ENCODE measurements at regions not wholly inside any gene's neighbourhood (a gene's known extent, or its start where the extent isn't known, plus 50 kb on each side); places are given as distances from the start of the nearest gene placed in this dataset.

- CTCF ChIA-PET: interaction anchor here (0.7 to 1.9 kb wide), 5 partner anchors 233 to 660 kb away, joined by 3 to 12 read pairs (median 4); no protein-coding TSS in a partner anchor
- intact Hi-C loops (cut with micrococcal nuclease; ENCODE audit: unreplicated experiment): loop anchor here (5.0 to 10.0 kb wide), 2 partner anchors 127 to 441 kb away; no protein-coding TSS in a partner anchor
- POLR2A ChIA-PET (ENCODE audit: low non-redundant PET): no interaction called here
Observed at GRCh38 chr16:11408216-11408615, 63.0 kb downstream of the RMI2 start.

GRCh38 chr16:11409398-11409797, 64.1 kb downstream of the RMI2 start:
- no TSS peak for BruUV-seq (replicated peaks)
- intact Hi-C loops (cut with micrococcal nuclease; ENCODE audit: unreplicated experiment): loop anchor here (5.0 to 10.0 kb wide), 2 partner anchors 125 to 442 kb away; no protein-coding TSS in a partner anchor
- peaks cover 19% of the 10 kb centered on the region for H3K4me1 ChIP-seq (ENCODE audit: insufficient read depth, low read length, poor library complexity, severe bottlenecking)
- ChIA-PET POLR2A (ENCODE audit: low non-redundant PET) (no interaction called here), CTCF (no interaction called here)
- no peak overlapping the region for H3K4me3 ChIP-seq (ENCODE audit: low read depth, low read length, poor library complexity, severe bottlenecking)
- peak; percentile 31 for DNase-seq (ENCODE audit: low spot score)
- H3K36me3 ChIP-seq (ENCODE audit: insufficient read depth, low read length, poor library complexity, severe bottlenecking): no peaks in the 10 kb centered on the region
- H3K27ac ChIP-seq (ENCODE audit: low read depth, low read length, poor library complexity, severe bottlenecking): peak overlapping the region; percentile 54
- no peaks in the 10 kb centered on the region for H3K27me3 ChIP-seq (replicated peaks; ENCODE audit: insufficient read depth, low read depth, low read length, poor library complexity)
- H3K9me3 ChIP-seq (ENCODE audit: low read depth, low read length, poor library complexity, severe bottlenecking): no peaks in the 10 kb centered on the region
- TF ChIP-seq EZH2 (IDR thresholded peaks at IDR 0.05; ENCODE audit: borderline replicate concordance, low read depth, low read length, poor library complexity, severe bottlenecking): no peak
- TF ChIP-seq, protein P1, sequence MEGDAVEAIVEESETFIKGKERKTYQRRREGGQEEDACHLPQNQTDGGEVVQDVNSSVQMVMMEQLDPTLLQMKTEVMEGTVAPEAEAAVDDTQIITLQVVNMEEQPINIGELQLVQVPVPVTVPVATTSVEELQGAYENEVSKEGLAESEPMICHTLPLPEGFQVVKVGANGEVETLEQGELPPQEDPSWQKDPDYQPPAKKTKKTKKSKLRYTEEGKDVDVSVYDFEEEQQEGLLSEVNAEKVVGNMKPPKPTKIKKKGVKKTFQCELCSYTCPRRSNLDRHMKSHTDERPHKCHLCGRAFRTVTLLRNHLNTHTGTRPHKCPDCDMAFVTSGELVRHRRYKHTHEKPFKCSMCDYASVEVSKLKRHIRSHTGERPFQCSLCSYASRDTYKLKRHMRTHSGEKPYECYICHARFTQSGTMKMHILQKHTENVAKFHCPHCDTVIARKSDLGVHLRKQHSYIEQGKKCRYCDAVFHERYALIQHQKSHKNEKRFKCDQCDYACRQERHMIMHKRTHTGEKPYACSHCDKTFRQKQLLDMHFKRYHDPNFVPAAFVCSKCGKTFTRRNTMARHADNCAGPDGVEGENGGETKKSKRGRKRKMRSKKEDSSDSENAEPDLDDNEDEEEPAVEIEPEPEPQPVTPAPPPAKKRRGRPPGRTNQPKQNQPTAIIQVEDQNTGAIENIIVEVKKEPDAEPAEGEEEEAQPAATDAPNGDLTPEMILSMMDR (conservative IDR thresholded peaks at IDR 0.05; ENCODE audit: low read depth, low read length): no peak

More at GRCh38 chr16:11408216-11408615, 63.0 kb downstream of the RMI2 start:
- Histone ChIP-seq H3K4me1 (ENCODE audit: insufficient read depth, low read length, poor library complexity, severe bottlenecking) (peaks cover 19% of the 10 kb centered on the region), H3K27me3 (replicated peaks; ENCODE audit: insufficient read depth, low read depth, low read length, poor library complexity) (no peaks in the 10 kb centered on the region), H3K36me3 (ENCODE audit: insufficient read depth, low read length, poor library complexity, severe bottlenecking) (no peaks in the 10 kb centered on the region), H3K4me3 (ENCODE audit: low read depth, low read length, poor library complexity, severe bottlenecking) (no peak overlapping the region), H3K9me3 (ENCODE audit: low read depth, low read length, poor library complexity, severe bottlenecking) (no peaks in the 10 kb centered on the region), H3K27ac (ENCODE audit: low read depth, low read length, poor library complexity, severe bottlenecking) (peak overlapping the region; percentile 2)
- DNase-seq (ENCODE audit: low spot score): no peak
- TF ChIP-seq, protein P1 (conservative IDR thresholded peaks at IDR 0.05; ENCODE audit: low read depth, low read length): no peak
- TF ChIP-seq EZH2 (IDR thresholded peaks at IDR 0.05; ENCODE audit: borderline replicate concordance, low read depth, low read length, poor library complexity, severe bottlenecking): no peak
- no TSS peak for BruUV-seq (replicated peaks)

DNA sequence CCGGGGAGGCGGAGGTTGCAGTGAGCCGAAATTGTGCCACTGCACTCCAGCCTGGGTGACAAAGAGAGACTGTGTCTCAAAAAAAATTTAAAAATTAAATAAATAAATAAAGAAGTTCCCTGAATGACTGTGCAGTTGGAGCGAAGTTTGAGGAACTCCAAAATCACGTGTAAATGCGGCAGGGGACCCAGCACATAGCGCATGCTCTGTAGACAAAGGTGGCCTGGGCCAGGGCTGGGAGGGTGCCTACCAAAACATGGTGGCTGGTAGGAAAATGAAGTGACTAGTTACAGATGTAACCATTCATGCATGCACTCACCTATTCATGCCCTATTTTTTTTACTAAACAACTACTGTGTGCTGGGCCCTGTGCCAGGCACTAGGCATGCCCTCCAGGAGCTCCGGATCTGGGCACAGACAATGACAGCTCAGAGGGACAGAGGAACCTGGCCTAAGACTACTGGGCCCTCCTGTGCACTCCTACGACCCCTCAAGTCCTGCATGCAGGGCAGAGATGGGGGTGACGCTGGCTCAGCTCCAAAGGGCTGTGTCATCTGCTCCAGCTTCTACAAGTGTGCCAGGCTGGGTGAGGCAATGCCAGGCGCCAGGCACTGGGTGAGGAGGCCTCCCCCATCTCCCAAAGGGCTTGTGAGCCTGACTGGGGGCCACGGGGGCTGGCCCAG, 65.3 kb downstream of the RMI2 start:
- H3K36me3 ChIP-seq (ENCODE audit: insufficient read depth, low read length, poor library complexity, severe bottlenecking): no peaks in the 10 kb centered on the region
- H3K4me1 ChIP-seq (ENCODE audit: insufficient read depth, low read length, poor library complexity, severe bottlenecking): peaks cover 19% of the 10 kb centered on the region
- no peak overlapping the region for H3K4me3 ChIP-seq (ENCODE audit: low read depth, low read length, poor library complexity, severe bottlenecking)
- ChIA-PET CTCF (no interaction called here), POLR2A (ENCODE audit: low non-redundant PET) (no interaction called here)
- H3K9me3 ChIP-seq (ENCODE audit: low read depth, low read length, poor library complexity, severe bottlenecking): no peaks in the 10 kb centered on the region
- DNase-seq (ENCODE audit: low spot score): peak; percentile 35
- intact Hi-C loops (cut with micrococcal nuclease; ENCODE audit: unreplicated experiment): no loop called here
- BruUV-seq (replicated peaks): no TSS peak
- TF ChIP-seq, protein P1 (conservative IDR thresholded peaks at IDR 0.05; ENCODE audit: low read depth, low read length): no peak
- no peaks in the 10 kb centered on the region for H3K27me3 ChIP-seq (replicated peaks; ENCODE audit: insufficient read depth, low read depth, low read length, poor library complexity)
- H3K27ac ChIP-seq (ENCODE audit: low read depth, low read length, poor library complexity, severe bottlenecking): no peak overlapping the region

Measured in A673 (cell line).